ENCODE measurements at regions not wholly inside any gene's neighbourhood (a gene's known extent, or its start where the extent isn't known, plus 50 kb on each side); places are given as distances from the start of the nearest gene placed in this dataset.
"Not testable (repeated sequence)": the region's sequence is repeated elsewhere in the genome, so short reads cannot be mapped to it uniquely, and the experiment has no call there.

DNA sequence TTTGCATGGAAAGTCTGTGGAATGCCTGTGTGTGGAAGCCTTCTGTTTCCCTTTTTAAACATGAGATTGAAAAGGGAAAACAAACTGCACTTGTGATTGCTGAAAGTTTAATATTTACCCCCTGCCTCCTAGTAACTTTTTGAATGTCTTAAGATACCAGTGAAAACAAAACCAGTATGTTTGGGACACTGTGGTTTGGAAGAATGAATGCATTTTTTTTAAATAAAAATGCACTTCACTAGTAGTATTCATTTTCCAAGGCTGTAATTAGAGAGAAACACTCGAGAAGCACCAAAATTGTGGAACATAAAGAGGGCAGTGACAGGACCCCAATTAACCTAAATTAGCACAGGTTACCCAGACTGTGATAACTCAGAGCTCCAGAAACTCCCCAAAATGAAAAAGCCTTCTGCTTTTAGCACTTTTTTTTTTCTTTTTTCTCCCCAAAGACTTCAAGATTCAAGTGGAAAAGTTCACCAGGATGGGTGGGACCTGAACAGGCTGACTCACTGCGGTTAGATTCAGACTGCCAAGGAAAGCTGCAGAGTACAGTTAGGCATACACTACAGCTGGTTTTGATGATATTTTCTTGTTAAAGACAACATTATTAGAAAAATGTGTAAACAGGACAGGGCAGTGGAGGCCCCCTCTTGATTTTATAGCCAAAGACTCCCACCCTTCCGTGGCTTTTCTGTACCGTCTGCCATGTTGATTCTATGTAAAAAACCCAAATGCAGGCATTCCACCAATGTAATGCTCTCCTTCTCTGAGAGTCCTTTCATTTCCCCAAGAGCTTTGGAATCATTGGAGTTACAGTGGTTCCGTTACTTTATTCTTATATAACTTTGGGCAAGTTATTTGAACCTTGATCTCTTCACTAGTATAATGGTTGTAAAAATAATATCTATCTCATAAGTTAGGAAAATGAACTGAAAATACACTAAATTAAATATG, 151.8 kb upstream of the NBPF9 start:
- TF ChIP-seq, protein P1, sequence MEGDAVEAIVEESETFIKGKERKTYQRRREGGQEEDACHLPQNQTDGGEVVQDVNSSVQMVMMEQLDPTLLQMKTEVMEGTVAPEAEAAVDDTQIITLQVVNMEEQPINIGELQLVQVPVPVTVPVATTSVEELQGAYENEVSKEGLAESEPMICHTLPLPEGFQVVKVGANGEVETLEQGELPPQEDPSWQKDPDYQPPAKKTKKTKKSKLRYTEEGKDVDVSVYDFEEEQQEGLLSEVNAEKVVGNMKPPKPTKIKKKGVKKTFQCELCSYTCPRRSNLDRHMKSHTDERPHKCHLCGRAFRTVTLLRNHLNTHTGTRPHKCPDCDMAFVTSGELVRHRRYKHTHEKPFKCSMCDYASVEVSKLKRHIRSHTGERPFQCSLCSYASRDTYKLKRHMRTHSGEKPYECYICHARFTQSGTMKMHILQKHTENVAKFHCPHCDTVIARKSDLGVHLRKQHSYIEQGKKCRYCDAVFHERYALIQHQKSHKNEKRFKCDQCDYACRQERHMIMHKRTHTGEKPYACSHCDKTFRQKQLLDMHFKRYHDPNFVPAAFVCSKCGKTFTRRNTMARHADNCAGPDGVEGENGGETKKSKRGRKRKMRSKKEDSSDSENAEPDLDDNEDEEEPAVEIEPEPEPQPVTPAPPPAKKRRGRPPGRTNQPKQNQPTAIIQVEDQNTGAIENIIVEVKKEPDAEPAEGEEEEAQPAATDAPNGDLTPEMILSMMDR (conservative IDR thresholded peaks at IDR 0.05; ENCODE audit: low read length) = not testable (repeated sequence)
- TF ChIP-seq EZH2phosphoT487 (IDR thresholded peaks at IDR 0.05; ENCODE audit: borderline replicate concordance, low read depth, low read length) = not testable (repeated sequence)
